ENCODE measurements at regions not wholly inside any gene's neighbourhood (a gene's known extent, or its start where the extent isn't known, plus 50 kb on each side); places are given as distances from the start of the nearest gene placed in this dataset.

DNA sequence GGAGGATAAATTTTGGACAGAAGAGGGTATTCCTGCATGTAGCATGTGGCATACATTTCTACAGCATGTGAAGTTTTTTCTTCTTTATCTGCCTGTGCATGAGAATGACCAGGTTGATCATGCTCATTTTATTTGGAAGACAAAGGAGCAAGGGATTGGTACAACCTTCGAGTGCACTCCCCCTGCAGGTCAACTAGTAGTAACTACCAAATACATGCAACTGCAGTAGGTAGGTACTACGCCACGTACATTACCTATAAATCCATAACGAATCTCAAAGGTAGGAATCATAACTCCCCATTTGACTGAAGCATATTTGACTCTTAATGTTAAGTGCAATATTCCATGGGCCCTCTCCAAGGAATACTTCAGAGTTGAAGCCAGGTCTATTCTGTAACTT lies 763.9 kb downstream of the TSN start:
- no peak for DNase-seq (ENCODE audit: low read depth in 4 of 6, low spot score in 6 of 6)
- Histone ChIP-seq H3K27ac (ENCODE audit: low read depth, low read length) (no peak overlapping the region), H3K4me1 (ENCODE audit: control insufficient read depth, insufficient read depth, low read length) (no peaks in the 10 kb centered on the region), H3K27me3 (ENCODE audit: control insufficient read depth, insufficient read depth, low read length) (no peaks in the 10 kb centered on the region), H3K36me3 (ENCODE audit: control insufficient read depth, insufficient read depth, low read length) (no peaks in the 10 kb centered on the region), H3K4me3 (ENCODE audit: low read depth, low read length) (no peak overlapping the region), H3K9me3 (ENCODE audit: control insufficient read depth, insufficient read depth, low read length) (no peaks in the 10 kb centered on the region)
- WGBS (ENCODE audit: insufficient coverage), result 90% methylated on average over 2 of the region's 4 CpGs

GRCh38 chr2:122519821-122520611 lies 764.6 kb downstream of the TSN start:
- 50% methylated on average over 1 of the region's 4 CpGs for WGBS (ENCODE audit: insufficient coverage)
- H3K27ac ChIP-seq (ENCODE audit: low read depth, low read length), result no peak overlapping the region
- no peaks in the 10 kb centered on the region for H3K9me3 ChIP-seq (ENCODE audit: control insufficient read depth, insufficient read depth, low read length)

DNA sequence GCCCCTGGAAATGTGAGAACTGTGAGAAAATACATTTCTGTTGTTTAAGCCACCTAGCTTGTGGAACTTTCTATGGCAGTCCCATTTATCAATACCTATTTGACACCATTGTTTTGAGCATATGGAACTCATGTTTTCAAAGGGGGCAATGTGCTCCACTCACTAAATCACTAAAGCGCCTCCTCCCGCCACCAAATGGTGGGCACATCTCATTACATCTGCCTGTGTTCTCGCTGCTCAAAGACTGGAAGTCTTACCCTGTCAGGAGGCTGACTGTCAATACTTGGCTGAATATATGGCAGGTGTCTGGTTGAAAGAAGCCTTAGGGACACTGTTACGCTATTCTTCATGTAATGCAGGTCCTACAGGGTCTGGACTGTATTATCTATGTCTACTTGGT lies 767.7 kb downstream of the TSN start:
- 87% methylated on average over 2 of the region's 4 CpGs for WGBS (ENCODE audit: insufficient coverage)
- DNase-seq (ENCODE audit: low read depth in 4 of 6, low spot score in 6 of 6), result no peak
- Histone ChIP-seq H3K4me1 (ENCODE audit: control insufficient read depth, insufficient read depth, low read length) (no peaks in the 10 kb centered on the region), H3K27me3 (ENCODE audit: control insufficient read depth, insufficient read depth, low read length) (no peaks in the 10 kb centered on the region), H3K9me3 (ENCODE audit: control insufficient read depth, insufficient read depth, low read length) (no peaks in the 10 kb centered on the region), H3K36me3 (ENCODE audit: control insufficient read depth, insufficient read depth, low read length) (no peaks in the 10 kb centered on the region), H3K4me3 (ENCODE audit: low read depth, low read length) (no peak overlapping the region), H3K27ac (ENCODE audit: low read depth, low read length) (no peak overlapping the region)

More at GRCh38 chr2:122519821-122520611, 764.6 kb downstream of the TSN start:
- no peak for DNase-seq (ENCODE audit: low read depth in 4 of 6, low spot score in 6 of 6)
- no peaks in the 10 kb centered on the region for H3K4me1 ChIP-seq (ENCODE audit: control insufficient read depth, insufficient read depth, low read length)
- no peaks in the 10 kb centered on the region for H3K36me3 ChIP-seq (ENCODE audit: control insufficient read depth, insufficient read depth, low read length)
- no peak overlapping the region for H3K4me3 ChIP-seq (ENCODE audit: low read depth, low read length)
- H3K27me3 ChIP-seq (ENCODE audit: control insufficient read depth, insufficient read depth, low read length), result no peaks in the 10 kb centered on the region

DNA sequence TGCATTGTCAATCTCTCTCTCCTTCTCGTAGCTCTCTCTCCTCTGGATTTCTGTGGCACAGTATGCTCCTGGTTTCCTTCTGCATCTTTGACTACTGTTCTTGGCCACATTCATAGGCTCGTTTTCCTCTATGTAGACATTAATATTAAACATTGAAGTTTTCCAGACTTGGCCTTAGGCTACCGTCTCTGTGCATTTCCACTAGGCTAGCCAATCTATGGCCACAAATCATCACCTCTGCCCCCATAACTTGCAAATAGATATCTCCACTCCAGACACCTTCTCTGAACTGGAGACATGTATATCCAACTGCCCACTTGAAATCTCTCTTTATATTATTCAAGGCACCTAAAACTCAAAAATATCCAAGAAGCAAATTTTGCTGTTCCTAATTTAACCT lies 768.5 kb downstream of the TSN start:
- WGBS (ENCODE audit: insufficient coverage), result 100% methylated on average over 2 of the region's 3 CpGs
- H3K4me3 ChIP-seq (ENCODE audit: low read depth, low read length), result no peak overlapping the region
- no peak overlapping the region for H3K27ac ChIP-seq (ENCODE audit: low read depth, low read length)
- no peak for DNase-seq (ENCODE audit: low read depth in 4 of 6, low spot score in 6 of 6)
- no peaks in the 10 kb centered on the region for H3K4me1 ChIP-seq (ENCODE audit: control insufficient read depth, insufficient read depth, low read length)
- no peaks in the 10 kb centered on the region for H3K9me3 ChIP-seq (ENCODE audit: control insufficient read depth, insufficient read depth, low read length)
- H3K36me3 ChIP-seq (ENCODE audit: control insufficient read depth, insufficient read depth, low read length), result no peaks in the 10 kb centered on the region
- H3K27me3 ChIP-seq (ENCODE audit: control insufficient read depth, insufficient read depth, low read length), result no peaks in the 10 kb centered on the region

DNA sequence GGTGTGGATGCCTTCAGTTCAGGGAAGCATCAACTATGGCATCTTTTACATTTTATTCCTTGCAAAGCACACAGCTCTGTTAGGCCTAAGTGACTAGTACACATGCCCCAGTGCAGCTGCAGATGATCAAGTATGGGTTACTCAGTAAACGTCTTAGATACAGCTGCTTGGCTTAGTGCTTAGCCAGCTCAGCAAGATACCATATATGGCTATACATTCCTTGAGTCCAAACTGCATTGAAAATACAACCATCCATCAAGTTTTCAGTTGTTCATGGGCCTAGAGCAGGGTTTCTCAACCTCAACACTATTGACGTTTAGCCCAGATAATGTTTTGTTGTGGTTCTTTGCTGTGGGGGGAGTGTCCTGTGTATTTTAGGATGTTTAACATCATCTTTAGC lies 769.9 kb downstream of the TSN start:
- H3K36me3 ChIP-seq (ENCODE audit: control insufficient read depth, insufficient read depth, low read length), result no peaks in the 10 kb centered on the region
- no peak overlapping the region for H3K4me3 ChIP-seq (ENCODE audit: low read depth, low read length)
- H3K4me1 ChIP-seq (ENCODE audit: control insufficient read depth, insufficient read depth, low read length), result no peaks in the 10 kb centered on the region
- no peaks in the 10 kb centered on the region for H3K9me3 ChIP-seq (ENCODE audit: control insufficient read depth, insufficient read depth, low read length)
- WGBS (ENCODE audit: insufficient coverage), result 57% methylated on average over 1 of the region's 2 CpGs
- DNase-seq (ENCODE audit: low read depth in 4 of 6, low spot score in 6 of 6), result no peak
- no peak overlapping the region for H3K27ac ChIP-seq (ENCODE audit: low read depth, low read length)
- H3K27me3 ChIP-seq (ENCODE audit: control insufficient read depth, insufficient read depth, low read length), result no peaks in the 10 kb centered on the region

- no peaks in the 10 kb centered on the region for H3K27me3 ChIP-seq (ENCODE audit: control insufficient read depth, insufficient read depth, low read length)
- WGBS (ENCODE audit: insufficient coverage), result no CpG with 5 or more reads among the region's 3 CpGs
- no peak for DNase-seq (ENCODE audit: low read depth in 4 of 6, low spot score in 6 of 6)
- H3K9me3 ChIP-seq (ENCODE audit: control insufficient read depth, insufficient read depth, low read length), result no peaks in the 10 kb centered on the region
- H3K4me3 ChIP-seq (ENCODE audit: low read depth, low read length), result no peak overlapping the region
- no peak overlapping the region for H3K27ac ChIP-seq (ENCODE audit: low read depth, low read length)
- no peaks in the 10 kb centered on the region for H3K36me3 ChIP-seq (ENCODE audit: control insufficient read depth, insufficient read depth, low read length)
- peaks cover 4% of the 10 kb centered on the region for H3K4me1 ChIP-seq (ENCODE audit: control insufficient read depth, insufficient read depth, low read length)
Observed at GRCh38 chr2:122528061-122528460, 772.6 kb downstream of the TSN start.

- no peaks in the 10 kb centered on the region for H3K9me3 ChIP-seq (ENCODE audit: control insufficient read depth, insufficient read depth, low read length)
- H3K4me1 ChIP-seq (ENCODE audit: control insufficient read depth, insufficient read depth, low read length), result peaks cover 4% of the 10 kb centered on the region
- no peak overlapping the region for H3K27ac ChIP-seq (ENCODE audit: low read depth, low read length)
- no peak overlapping the region for H3K4me3 ChIP-seq (ENCODE audit: low read depth, low read length)
- 85% methylated on average over 4 of the region's 11 CpGs for WGBS (ENCODE audit: insufficient coverage)
- H3K36me3 ChIP-seq (ENCODE audit: control insufficient read depth, insufficient read depth, low read length), result no peaks in the 10 kb centered on the region
- H3K27me3 ChIP-seq (ENCODE audit: control insufficient read depth, insufficient read depth, low read length), result no peaks in the 10 kb centered on the region
- DNase-seq (ENCODE audit: low read depth in 4 of 6, low spot score in 6 of 6), result peak in 1 of 6 donors; percentile 11
Observed at GRCh38 chr2:122528958-122529705, 773.7 kb downstream of the TSN start.

DNA sequence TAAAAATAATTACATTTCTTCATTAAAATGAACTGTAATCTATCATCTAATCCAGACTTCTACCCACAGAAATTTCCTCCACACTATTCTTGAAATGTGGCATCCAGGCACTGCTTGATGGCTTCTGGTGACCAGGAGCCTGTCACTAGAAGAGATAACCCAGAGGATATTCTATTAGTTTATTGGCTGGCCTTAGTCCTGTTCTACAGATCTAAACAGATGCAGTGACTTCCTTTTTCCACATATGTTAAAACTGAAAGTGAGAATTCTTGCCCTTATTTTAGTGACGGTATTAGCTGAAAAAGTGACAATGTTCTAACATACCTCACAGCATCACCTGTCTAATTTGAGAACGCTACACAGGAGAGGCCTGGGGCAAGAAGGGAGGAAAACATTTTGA lies 775.4 kb downstream of the TSN start:
- Histone ChIP-seq H3K27ac (ENCODE audit: low read depth, low read length) (no peak overlapping the region), H3K36me3 (ENCODE audit: control insufficient read depth, insufficient read depth, low read length) (no peaks in the 10 kb centered on the region), H3K4me3 (ENCODE audit: low read depth, low read length) (no peak overlapping the region), H3K27me3 (ENCODE audit: control insufficient read depth, insufficient read depth, low read length) (no peaks in the 10 kb centered on the region), H3K9me3 (ENCODE audit: control insufficient read depth, insufficient read depth, low read length) (no peaks in the 10 kb centered on the region), H3K4me1 (ENCODE audit: control insufficient read depth, insufficient read depth, low read length) (peaks cover 4% of the 10 kb centered on the region)
- no peak for DNase-seq (ENCODE audit: low read depth in 4 of 6, low spot score in 6 of 6)
- no CpG with 5 or more reads among the region's 2 CpGs for WGBS (ENCODE audit: insufficient coverage)

DNA sequence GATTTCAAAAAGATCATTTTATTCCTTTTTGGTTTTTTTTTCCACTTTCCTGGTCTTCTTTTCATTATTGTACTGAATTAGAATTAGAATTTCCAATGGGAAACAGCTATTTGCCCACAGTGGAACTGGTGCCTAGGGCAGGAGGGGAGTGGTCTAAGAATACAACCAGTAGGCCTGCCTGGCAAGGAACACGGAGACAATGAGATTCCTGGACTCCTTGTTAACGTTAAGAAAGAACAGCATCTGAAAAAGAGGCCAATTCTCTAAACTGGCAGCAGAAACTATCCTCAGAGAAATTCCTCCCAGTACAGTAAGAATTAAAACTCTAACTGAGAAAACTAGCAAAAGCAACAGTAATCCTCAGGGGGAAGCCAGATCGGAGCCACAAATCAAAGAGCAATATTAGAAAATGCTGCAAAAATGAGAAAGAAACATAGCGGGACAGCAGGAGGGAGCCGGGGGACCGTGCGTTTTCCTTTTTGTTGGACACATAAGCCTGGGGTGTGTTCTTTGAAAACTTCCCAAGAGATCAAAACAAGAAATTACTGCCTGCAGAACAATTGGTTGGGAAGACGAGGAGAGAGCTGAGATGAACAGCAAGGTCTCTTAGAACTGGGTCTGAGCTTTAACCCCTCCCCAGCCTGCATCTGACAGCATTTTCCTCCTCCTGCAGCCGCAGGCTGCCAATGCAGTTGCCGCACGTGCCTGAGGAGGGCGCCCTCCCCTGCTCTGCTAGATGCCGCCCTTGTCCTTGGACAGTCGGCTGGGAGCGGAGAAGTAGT lies 776.0 kb downstream of the TSN start:
- peak in 3 of 6 donors; percentile 12 to 72 (median 16) for DNase-seq (ENCODE audit: low read depth in 4 of 6, low spot score in 6 of 6)
- Histone ChIP-seq H3K36me3 (ENCODE audit: control insufficient read depth, insufficient read depth, low read length) (no peaks in the 10 kb centered on the region), H3K27ac (ENCODE audit: low read depth, low read length) (no peak overlapping the region), H3K27me3 (ENCODE audit: control insufficient read depth, insufficient read depth, low read length) (no peaks in the 10 kb centered on the region), H3K4me1 (ENCODE audit: control insufficient read depth, insufficient read depth, low read length) (peaks cover 4% of the 10 kb centered on the region), H3K4me3 (ENCODE audit: low read depth, low read length) (no peak overlapping the region), H3K9me3 (ENCODE audit: control insufficient read depth, insufficient read depth, low read length) (no peaks in the 10 kb centered on the region)
- WGBS (ENCODE audit: insufficient coverage), result 55% methylated on average over 4 of the region's 15 CpGs

All from spinal cord (tissue), 9 donors.